Pancreas (tissue), 10 donors: ENCODE measurements at regions not wholly inside any gene's neighbourhood (a gene's known extent, or its start where the extent isn't known, plus 50 kb on each side); places are given as distances from the start of the nearest gene placed in this dataset.

Source experiments
- ATAC-seq, 4 donors: fragments of 200-7000 bp; cut with Tn5 transposase; one replicate each; pipeline versions ENCODE4 v1.8.0 to v1.9.1; 2020; ENCODE audit warnings: mild to moderate bottlenecking in 4 of 4, moderate library complexity in 4 of 4
- DNase-seq, 6 donors: peaks; one replicate each; pipeline ENCODE4 v3.0.0-alpha.2; 2020
- FAIRE-seq: peaks from 2 replicates; lab custom pipeline; 2012; peaks lifted over from hg19 to GRCh38; lab: Jason Lieb, UNC
- H3K27ac ChIP-seq, 4 donors: fragments of 200-600 bp; sonication (generic); 1 replicate in 3 of 4; 2 replicates in 1 of 4; pipeline versions ENCODE4 v1.5.0 to v1.8.0; 2020
- H3K27me3 ChIP-seq, 4 donors: fragments of 200-600 bp; one replicate each; pipeline ENCODE4 v1.8.0; 2021
- H3K36me3 ChIP-seq, 3 donors: fragments of 200-600 bp; sonication (generic) in 1 of 3; one replicate each; pipeline versions ENCODE4 v1.5.0 to v1.8.0; 2020 to 2021
- H3K4me1 ChIP-seq, 3 donors: fragments of 200-600 bp; one replicate each; pipeline ENCODE4 v1.8.0; 2021
- H3K4me3 ChIP-seq, 4 donors: fragments of 200-600 bp; sonication (generic) in 2 of 4; one replicate each; pipeline versions ENCODE4 v1.5.0 to v1.8.0; 2020 to 2021
- H3K9me3 ChIP-seq, 4 donors: fragments of 200-600 bp; one replicate each; pipeline ENCODE4 v1.8.0; 2021
- whole genome bisulfite sequencing, 2 donors: extraction: QIAGEN DNeasy Blood & Tissue Kit; methylation state at CpG; one replicate each; pipeline ENCODE4 v1.1.7; 2013; 5-methylcytosine and 5-hydroxymethylcytosine counted together
- intact Hi-C, 3 donors: fragments of 100-400 bp; cut with DNase I; formaldehyde crosslinking; loops; one replicate each; pipeline versions ENCODE4 v1.11.1 to v1.14.2; 2022
- TF ChIP-seq, protein P1 (sequence below), 4 donors: fragments of 200-600 bp; sonication (generic) in 3 of 4; IDR thresholded peaks; one replicate each; pipeline versions ENCODE4 v1.5.0 to v1.8.0; 2021; ENCODE audit warnings: antibody characterized with exemption in 4 of 4
- donor health status: healthy with polysubstance abuse.
- donor health status: DM: no; HTN: no; CAD: no; lungs with moderate emphysema.
- donor health status: DM: no; HTN: no; CAD: no.
- donor health status: control.
- donor health status: control.
- donor health status: Bipolar disorder and iron deficiency.
- donor health status: DM: yes; HTN: yes; CAD: no.
- donor health status: DM: no; HTN: no; CAD: no.
- donor health status: DM: no; HTN: no; CAD: no.
- donor health status: DM: yes; HTN: yes; CAD: no.

DNA sequence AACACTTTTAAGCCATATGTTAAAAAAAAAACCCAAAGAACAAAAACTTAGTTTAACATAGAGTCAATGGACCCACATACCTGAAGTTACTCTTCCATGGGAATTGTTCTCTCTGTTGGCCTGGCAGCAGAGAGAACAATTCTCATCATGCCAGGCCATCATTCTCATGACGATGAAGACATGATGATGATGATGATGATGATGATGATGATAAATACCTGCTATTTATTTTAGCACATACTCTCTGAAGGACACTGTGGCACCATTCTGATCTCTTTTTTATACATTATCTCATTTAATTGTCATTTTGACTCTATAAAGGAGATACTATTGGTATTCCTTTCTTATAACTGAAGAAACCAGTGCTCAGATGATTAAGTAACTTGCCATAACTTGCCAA lies 366.9 kb downstream of the MFSD1 start:
- intact Hi-C loops = no loop called here
- FAIRE-seq (no peak), ATAC-seq (no peak), DNase-seq (no peak)
- H3K36me3 ChIP-seq = no peaks in the 10 kb centered on the region
- WGBS, 2 donors = 96 to 97% methylated on average over 1 of the region's 1 CpG
- no peak overlapping the region for H3K4me3 ChIP-seq
- H3K9me3 ChIP-seq = no peaks in the 10 kb centered on the region
- H3K4me1 ChIP-seq = no peaks in the 10 kb centered on the region
- no peaks in the 10 kb centered on the region for H3K27me3 ChIP-seq
- no peak overlapping the region for H3K27ac ChIP-seq
- TF ChIP-seq, protein P1, sequence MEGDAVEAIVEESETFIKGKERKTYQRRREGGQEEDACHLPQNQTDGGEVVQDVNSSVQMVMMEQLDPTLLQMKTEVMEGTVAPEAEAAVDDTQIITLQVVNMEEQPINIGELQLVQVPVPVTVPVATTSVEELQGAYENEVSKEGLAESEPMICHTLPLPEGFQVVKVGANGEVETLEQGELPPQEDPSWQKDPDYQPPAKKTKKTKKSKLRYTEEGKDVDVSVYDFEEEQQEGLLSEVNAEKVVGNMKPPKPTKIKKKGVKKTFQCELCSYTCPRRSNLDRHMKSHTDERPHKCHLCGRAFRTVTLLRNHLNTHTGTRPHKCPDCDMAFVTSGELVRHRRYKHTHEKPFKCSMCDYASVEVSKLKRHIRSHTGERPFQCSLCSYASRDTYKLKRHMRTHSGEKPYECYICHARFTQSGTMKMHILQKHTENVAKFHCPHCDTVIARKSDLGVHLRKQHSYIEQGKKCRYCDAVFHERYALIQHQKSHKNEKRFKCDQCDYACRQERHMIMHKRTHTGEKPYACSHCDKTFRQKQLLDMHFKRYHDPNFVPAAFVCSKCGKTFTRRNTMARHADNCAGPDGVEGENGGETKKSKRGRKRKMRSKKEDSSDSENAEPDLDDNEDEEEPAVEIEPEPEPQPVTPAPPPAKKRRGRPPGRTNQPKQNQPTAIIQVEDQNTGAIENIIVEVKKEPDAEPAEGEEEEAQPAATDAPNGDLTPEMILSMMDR (IDR thresholded peaks at IDR 0.05) = no peak

GRCh38 chr3:159169828-159170227 lies 368.0 kb downstream of the MFSD1 start:
- TF ChIP-seq, protein P1 (IDR thresholded peaks at IDR 0.05) = no peak
- no peak for DNase-seq
- no peaks in the 10 kb centered on the region for H3K4me1 ChIP-seq
- no peaks in the 10 kb centered on the region for H3K9me3 ChIP-seq
- FAIRE-seq = no peak
- peak in 3 of 4 donors; percentile 51 to 72 (median 62) for ATAC-seq
- no peak overlapping the region for H3K27ac ChIP-seq
- H3K4me3 ChIP-seq = no peak overlapping the region
- peaks cover 0 to 3% (median 0%) of the 10 kb centered on the region in 4 donors for H3K27me3 ChIP-seq
- H3K36me3 ChIP-seq = no peaks in the 10 kb centered on the region
- intact Hi-C loops = no loop called here

- H3K4me3 ChIP-seq = no peak overlapping the region
- intact Hi-C loops = no loop called here
- H3K27me3 ChIP-seq = peaks cover 0 to 3% (median 0%) of the 10 kb centered on the region in 4 donors
- H3K27ac ChIP-seq = no peak overlapping the region
- FAIRE-seq (no peak), DNase-seq (no peak), ATAC-seq (no peak)
- WGBS, 2 donors = 74 to 78% methylated on average over 4 of the region's 4 CpGs
- H3K9me3 ChIP-seq = no peaks in the 10 kb centered on the region
- no peaks in the 10 kb centered on the region for H3K4me1 ChIP-seq
- no peaks in the 10 kb centered on the region for H3K36me3 ChIP-seq
- TF ChIP-seq, protein P1 (IDR thresholded peaks at IDR 0.05) = no peak
Measured at GRCh38 chr3:159170436-159171003, 368.7 kb downstream of the MFSD1 start.

GRCh38 chr3:159171333-159171732 lies 369.5 kb downstream of the MFSD1 start:
- FAIRE-seq = no peak
- ATAC-seq = no peak
- TF ChIP-seq, protein P1 (IDR thresholded peaks at IDR 0.05) = no peak
- no peak for DNase-seq
- intact Hi-C loops = no loop called here
- Histone ChIP-seq H3K36me3 (no peaks in the 10 kb centered on the region), H3K9me3 (no peaks in the 10 kb centered on the region), H3K4me3 (no peak overlapping the region), H3K27ac (no peak overlapping the region), H3K27me3 (peaks cover 0 to 3% (median 0%) of the 10 kb centered on the region in 4 donors), H3K4me1 (no peaks in the 10 kb centered on the region)
- 56 to 72% methylated on average over 3 of the region's 3 CpGs for WGBS, 2 donors

GRCh38 chr3:159172473-159172872 lies 370.6 kb downstream of the MFSD1 start:
- Histone ChIP-seq H3K27ac (no peak overlapping the region), H3K4me3 (no peak overlapping the region), H3K36me3 (no peaks in the 10 kb centered on the region), H3K9me3 (no peaks in the 10 kb centered on the region), H3K27me3 (peaks cover 0 to 3% (median 0%) of the 10 kb centered on the region in 4 donors), H3K4me1 (no peaks in the 10 kb centered on the region)
- FAIRE-seq (no peak), DNase-seq (no peak), ATAC-seq (no peak)
- TF ChIP-seq, protein P1 (IDR thresholded peaks at IDR 0.05) = no peak
- 70 to 72% methylated on average over 2 of the region's 2 CpGs for WGBS, 2 donors
- intact Hi-C loops = no loop called here
